HL-60 (cell line): ENCODE measurements at regions not wholly inside any gene's neighbourhood (a gene's known extent, or its start where the extent isn't known, plus 50 kb on each side); places are given as distances from the start of the nearest gene placed in this dataset.

Experiments used
- DNase-seq, 2 experiments: peaks; one replicate each; pipeline ENCODE4 v3.0.0-alpha.2; 2010 to 2020; ENCODE audit warnings: low read depth in 1 of 2, low spot score in 1 of 2
- H3K27ac ChIP-seq: fragments of 250-450 bp; sonication (Bioruptor Pico); replicated peaks from 2 replicates; pipeline ENCODE4 v1.5.1; 2020; ENCODE audit warnings: mild to moderate bottlenecking, moderate library complexity
- H3K27me3 ChIP-seq: fragments of 250-450 bp; sonication (Bioruptor Pico); 2 replicates; pipeline ENCODE4 v1.5.1; 2021; ENCODE audit warnings: mild to moderate bottlenecking, moderate library complexity; ENCODE audit not compliant: insufficient read depth, poor library complexity, severe bottlenecking
- H3K4me3 ChIP-seq: replicated peaks from 2 replicates; pipeline ENCODE4 v1.5.1; 2011; ENCODE audit warnings: mild to moderate bottlenecking, control low read depth, low read length; ENCODE audit not compliant: insufficient read depth
- GABPA ChIP-seq: IDR thresholded peaks from 2 replicates; pipeline ENCODE4 v1.6.1; 2012; ENCODE audit warnings: low read depth
- POLR2AphosphoS5 ChIP-seq: IDR thresholded peaks from 2 replicates; pipeline ENCODE4 v1.6.1; 2012; ENCODE audit warnings: low read depth
- SPI1 ChIP-seq: IDR thresholded peaks from 2 replicates; pipeline ENCODE4 v1.6.1; 2012; ENCODE audit warnings: low read depth, mild to moderate bottlenecking, borderline replicate concordance
- TF ChIP-seq, protein P1 (sequence below): IDR thresholded peaks from one replicate; pipeline ENCODE4 v1.5.1; 2011; ENCODE audit warnings: low read length, control low read depth, inconsistent platforms; ENCODE audit not compliant: insufficient read depth
- TF ChIP-seq, protein P2 (sequence below): IDR thresholded peaks from 2 replicates; pipeline ENCODE4 v1.6.1; 2012; ENCODE audit warnings: low read depth; ENCODE audit not compliant: insufficient replicate concordance

DNA sequence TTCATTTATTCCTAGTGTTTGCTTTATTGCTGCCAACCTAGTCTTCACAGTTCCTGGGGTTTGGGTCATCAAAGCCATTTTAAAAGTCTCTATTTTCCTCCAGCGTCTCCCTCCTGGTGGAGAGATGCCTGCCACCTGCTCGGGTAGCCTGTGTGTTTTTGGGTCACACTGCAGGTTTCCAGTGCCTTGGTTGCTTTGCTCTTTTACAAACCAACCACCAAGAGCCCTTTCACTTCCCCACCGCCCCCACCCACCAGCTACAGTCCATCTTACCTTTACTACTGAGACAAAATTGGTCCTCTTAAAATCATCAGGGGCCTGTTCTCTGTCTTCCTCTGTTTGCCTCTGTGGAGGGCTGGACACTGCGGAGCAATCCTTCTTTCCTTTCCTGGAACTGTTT, 280.5 kb upstream of the GATB start:
- TF ChIP-seq, protein P1, sequence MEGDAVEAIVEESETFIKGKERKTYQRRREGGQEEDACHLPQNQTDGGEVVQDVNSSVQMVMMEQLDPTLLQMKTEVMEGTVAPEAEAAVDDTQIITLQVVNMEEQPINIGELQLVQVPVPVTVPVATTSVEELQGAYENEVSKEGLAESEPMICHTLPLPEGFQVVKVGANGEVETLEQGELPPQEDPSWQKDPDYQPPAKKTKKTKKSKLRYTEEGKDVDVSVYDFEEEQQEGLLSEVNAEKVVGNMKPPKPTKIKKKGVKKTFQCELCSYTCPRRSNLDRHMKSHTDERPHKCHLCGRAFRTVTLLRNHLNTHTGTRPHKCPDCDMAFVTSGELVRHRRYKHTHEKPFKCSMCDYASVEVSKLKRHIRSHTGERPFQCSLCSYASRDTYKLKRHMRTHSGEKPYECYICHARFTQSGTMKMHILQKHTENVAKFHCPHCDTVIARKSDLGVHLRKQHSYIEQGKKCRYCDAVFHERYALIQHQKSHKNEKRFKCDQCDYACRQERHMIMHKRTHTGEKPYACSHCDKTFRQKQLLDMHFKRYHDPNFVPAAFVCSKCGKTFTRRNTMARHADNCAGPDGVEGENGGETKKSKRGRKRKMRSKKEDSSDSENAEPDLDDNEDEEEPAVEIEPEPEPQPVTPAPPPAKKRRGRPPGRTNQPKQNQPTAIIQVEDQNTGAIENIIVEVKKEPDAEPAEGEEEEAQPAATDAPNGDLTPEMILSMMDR = no peak
- H3K27ac ChIP-seq = no peak overlapping the region
- no peaks in the 10 kb centered on the region for H3K27me3 ChIP-seq

DNA sequence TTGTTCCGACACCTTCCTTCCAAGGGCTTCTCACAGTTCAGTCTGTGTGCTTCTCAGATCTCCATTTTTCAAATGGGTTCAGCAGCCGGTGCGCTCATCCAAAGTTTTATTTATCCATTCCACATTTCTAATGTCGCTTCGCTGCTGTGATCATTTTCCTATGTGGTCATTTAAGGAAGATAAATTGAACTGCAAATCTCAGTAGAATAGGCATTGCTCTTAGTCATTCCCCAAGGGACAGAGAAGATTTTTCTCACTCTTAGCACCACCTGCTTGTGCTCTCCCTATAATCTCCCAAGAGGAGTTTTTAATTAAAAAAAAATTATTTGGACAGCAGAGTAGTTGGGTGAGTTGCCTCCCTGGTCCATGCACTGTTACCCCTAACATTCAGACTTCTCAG, 278.9 kb upstream of the GATB start:
- H3K27ac ChIP-seq = no peak overlapping the region
- no peak overlapping the region for H3K4me3 ChIP-seq
- H3K27me3 ChIP-seq = no peaks in the 10 kb centered on the region
- TF ChIP-seq SPI1 = no peak
- TF ChIP-seq GABPA = no peak
- TF ChIP-seq, protein P2, sequence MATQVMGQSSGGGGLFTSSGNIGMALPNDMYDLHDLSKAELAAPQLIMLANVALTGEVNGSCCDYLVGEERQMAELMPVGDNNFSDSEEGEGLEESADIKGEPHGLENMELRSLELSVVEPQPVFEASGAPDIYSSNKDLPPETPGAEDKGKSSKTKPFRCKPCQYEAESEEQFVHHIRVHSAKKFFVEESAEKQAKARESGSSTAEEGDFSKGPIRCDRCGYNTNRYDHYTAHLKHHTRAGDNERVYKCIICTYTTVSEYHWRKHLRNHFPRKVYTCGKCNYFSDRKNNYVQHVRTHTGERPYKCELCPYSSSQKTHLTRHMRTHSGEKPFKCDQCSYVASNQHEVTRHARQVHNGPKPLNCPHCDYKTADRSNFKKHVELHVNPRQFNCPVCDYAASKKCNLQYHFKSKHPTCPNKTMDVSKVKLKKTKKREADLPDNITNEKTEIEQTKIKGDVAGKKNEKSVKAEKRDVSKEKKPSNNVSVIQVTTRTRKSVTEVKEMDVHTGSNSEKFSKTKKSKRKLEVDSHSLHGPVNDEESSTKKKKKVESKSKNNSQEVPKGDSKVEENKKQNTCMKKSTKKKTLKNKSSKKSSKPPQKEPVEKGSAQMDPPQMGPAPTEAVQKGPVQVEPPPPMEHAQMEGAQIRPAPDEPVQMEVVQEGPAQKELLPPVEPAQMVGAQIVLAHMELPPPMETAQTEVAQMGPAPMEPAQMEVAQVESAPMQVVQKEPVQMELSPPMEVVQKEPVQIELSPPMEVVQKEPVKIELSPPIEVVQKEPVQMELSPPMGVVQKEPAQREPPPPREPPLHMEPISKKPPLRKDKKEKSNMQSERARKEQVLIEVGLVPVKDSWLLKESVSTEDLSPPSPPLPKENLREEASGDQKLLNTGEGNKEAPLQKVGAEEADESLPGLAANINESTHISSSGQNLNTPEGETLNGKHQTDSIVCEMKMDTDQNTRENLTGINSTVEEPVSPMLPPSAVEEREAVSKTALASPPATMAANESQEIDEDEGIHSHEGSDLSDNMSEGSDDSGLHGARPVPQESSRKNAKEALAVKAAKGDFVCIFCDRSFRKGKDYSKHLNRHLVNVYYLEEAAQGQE = no peak
- TF ChIP-seq, protein P1 = no peak
- DNase-seq = no peak

More for the DNA sequence above, 280.5 kb upstream of the GATB start:
- no peak for DNase-seq
- no peak overlapping the region for H3K4me3 ChIP-seq

DNA sequence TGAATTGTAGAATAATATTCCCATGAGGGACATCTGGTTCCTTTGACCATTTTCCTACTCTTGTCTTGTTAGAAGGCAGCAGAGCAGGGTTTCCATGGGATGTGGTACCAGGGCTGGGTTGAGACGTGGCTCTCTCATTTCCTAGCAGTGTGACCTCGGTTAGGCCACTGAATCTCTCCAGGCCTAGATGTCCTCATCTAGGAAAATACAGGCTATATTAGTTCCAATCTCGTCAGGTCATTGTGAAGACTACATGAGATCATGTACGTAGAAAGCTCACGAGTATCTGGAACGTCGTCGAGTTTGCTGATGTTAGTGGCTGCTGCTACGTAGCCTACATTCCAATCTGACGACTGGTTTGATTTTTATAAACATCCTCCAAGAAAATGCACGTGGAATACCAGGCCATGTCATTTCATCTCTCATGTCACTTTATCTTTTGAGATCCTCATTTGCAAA, 278.2 kb upstream of the GATB start:
- no peak overlapping the region for H3K4me3 ChIP-seq
- no peaks in the 10 kb centered on the region for H3K27me3 ChIP-seq
- no peak for DNase-seq
- TF ChIP-seq POLR2AphosphoS5 (no peak), GABPA (no peak), SPI1 (no peak)
- TF ChIP-seq, protein P2 = no peak
- TF ChIP-seq, protein P1 = no peak
- H3K27ac ChIP-seq = no peak overlapping the region

DNA sequence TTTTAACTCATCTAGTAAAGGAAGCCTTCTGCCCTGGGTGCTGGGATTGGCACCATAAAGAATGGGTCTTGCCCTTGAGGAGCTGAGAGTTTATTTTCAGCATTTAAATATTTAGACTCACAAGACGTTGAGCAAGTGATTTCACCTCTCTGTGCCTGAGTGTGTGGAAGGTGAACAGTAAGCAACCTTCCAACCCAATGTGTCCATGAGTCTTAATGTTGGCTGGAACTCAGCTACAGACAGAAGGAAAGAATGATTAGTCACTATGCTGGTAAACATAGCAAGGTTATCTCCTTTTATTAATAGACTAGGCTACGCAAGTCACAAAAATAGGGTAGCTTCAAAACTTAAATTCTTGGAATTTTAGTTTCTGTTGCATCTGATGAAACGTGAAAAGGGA, 277.4 kb upstream of the GATB start:
- DNase-seq = no peak
- no peaks in the 10 kb centered on the region for H3K27me3 ChIP-seq
- H3K4me3 ChIP-seq = no peak overlapping the region
- no peak overlapping the region for H3K27ac ChIP-seq
- TF ChIP-seq POLR2AphosphoS5 (no peak), SPI1 (no peak), GABPA (no peak)
- TF ChIP-seq, protein P2 = no peak
- TF ChIP-seq, protein P1 = no peak
